GM12878 (cell line): ENCODE measurements at regions not wholly inside any gene's neighbourhood (a gene's known extent, or its start where the extent isn't known, plus 50 kb on each side); places are given as distances from the start of the nearest gene placed in this dataset.

ENCODE experiments used
- EP300 ChIP-seq, 2 experiments: fragments of 150-350 bp in 1 of 2; IDR thresholded peaks; 2 replicates each; pipeline ENCODE4 v1.6.1; 2011 to 2012; ENCODE audit warnings: low read depth in 2 of 2, low read length in 2 of 2, borderline replicate concordance in 1 of 2, improper control_type of control experiment in 1 of 2, inconsistent platforms in 1 of 2; ENCODE audit not compliant: control insufficient read depth in 1 of 2
- FOS ChIP-seq: IDR thresholded peaks from 3 replicates; pipeline ENCODE4 v1.6.1; 2011; ENCODE audit warnings: borderline replicate concordance; ENCODE audit not compliant: insufficient read length; ENCODE audit errors: extremely low read depth
- FOXM1 ChIP-seq: IDR thresholded peaks from 2 replicates; pipeline ENCODE4 v1.6.1; 2012; ENCODE audit warnings: low read depth, mild to moderate bottlenecking, inconsistent platforms, low read length, moderate library complexity
- MEF2B ChIP-seq: fragments of 450-650 bp; IDR thresholded peaks from 2 replicates; pipeline ENCODE4 v1.6.1; 2018; ENCODE audit warnings: mild to moderate bottlenecking, moderate library complexity; ENCODE audit not compliant: partially characterized antibody, poor library complexity, severe bottlenecking
- POLR2A ChIP-seq: IDR thresholded peaks from 2 replicates; pipeline ENCODE4 v1.6.1; 2011; ENCODE audit warnings: low read depth, mild to moderate bottlenecking, low read length
- RAD21 ChIP-seq: IDR thresholded peaks from 2 replicates; pipeline ENCODE4 v1.6.1; 2011; ENCODE audit warnings: mild to moderate bottlenecking, low read depth, low read length, moderate library complexity; ENCODE audit not compliant: insufficient read depth
- TBL1XR1 ChIP-seq: IDR thresholded peaks from 2 replicates; pipeline ENCODE4 v1.6.1; 2012; ENCODE audit warnings: low read depth, low read length, improper control_type of control experiment
- ZNF384 ChIP-seq: IDR thresholded peaks from 2 replicates; pipeline ENCODE4 v1.6.1; 2012; ENCODE audit warnings: low read depth, mild to moderate bottlenecking, low read length, improper control_type of control experiment, borderline replicate concordance
- TF ChIP-seq, protein P1 (sequence below): IDR thresholded peaks from 2 replicates; pipeline ENCODE4 v1.6.1; 2012; ENCODE audit warnings: low read depth, low read length, improper control_type of control experiment
- TF ChIP-seq, protein P2 (sequence below), 3 experiments: IDR thresholded peaks in 2 of 3; conservative IDR thresholded peaks in 1 of 3; 2 replicates each; pipeline ENCODE4 v1.5.1; 2011; ENCODE audit warnings: low read depth in 3 of 3, low read length in 3 of 3, mild to moderate bottlenecking in 3 of 3, control low read depth in 2 of 3, moderate library complexity in 2 of 3, inconsistent platforms in 1 of 3, mixed read lengths in 1 of 3; ENCODE audit not compliant: control insufficient read depth in 2 of 3, insufficient read depth in 1 of 3; ENCODE audit errors: extremely low read depth in 1 of 3

DNA sequence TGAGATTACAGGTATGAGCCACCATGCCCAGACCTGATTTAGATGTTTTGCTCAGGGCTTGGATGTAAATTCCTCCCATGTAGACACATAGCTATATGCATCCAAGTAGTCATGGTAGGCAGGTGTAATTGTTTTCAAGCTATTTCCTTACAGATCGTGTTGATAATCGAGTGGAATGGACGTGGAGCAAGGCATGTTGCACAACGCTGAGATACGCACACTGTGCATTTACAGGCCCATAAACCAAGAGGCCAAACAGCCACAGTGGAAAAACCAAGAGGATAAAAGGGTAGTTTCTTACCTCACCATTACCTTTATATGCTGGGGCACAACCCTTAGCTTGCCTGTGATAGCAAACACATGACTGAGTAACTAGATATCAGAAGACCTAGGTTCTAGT lies 51.0 kb upstream of the ADGRF1 start:
- TF ChIP-seq, protein P1, sequence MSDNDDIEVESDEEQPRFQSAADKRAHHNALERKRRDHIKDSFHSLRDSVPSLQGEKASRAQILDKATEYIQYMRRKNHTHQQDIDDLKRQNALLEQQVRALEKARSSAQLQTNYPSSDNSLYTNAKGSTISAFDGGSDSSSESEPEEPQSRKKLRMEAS, result no peak
- TF ChIP-seq FOXM1 (no peak), FOS (no peak), MEF2B (no peak), TBL1XR1 (no peak), RAD21 (no peak), POLR2A (no peak), ZNF384 (no peak), EP300 (IDR thresholded peaks at IDR 0.05; ENCODE audit: borderline replicate concordance in 1 of 2, control insufficient read depth in 1 of 2, low read depth in 2 of 2, low read length in 2 of 2) (no peak)
- TF ChIP-seq, protein P2, sequence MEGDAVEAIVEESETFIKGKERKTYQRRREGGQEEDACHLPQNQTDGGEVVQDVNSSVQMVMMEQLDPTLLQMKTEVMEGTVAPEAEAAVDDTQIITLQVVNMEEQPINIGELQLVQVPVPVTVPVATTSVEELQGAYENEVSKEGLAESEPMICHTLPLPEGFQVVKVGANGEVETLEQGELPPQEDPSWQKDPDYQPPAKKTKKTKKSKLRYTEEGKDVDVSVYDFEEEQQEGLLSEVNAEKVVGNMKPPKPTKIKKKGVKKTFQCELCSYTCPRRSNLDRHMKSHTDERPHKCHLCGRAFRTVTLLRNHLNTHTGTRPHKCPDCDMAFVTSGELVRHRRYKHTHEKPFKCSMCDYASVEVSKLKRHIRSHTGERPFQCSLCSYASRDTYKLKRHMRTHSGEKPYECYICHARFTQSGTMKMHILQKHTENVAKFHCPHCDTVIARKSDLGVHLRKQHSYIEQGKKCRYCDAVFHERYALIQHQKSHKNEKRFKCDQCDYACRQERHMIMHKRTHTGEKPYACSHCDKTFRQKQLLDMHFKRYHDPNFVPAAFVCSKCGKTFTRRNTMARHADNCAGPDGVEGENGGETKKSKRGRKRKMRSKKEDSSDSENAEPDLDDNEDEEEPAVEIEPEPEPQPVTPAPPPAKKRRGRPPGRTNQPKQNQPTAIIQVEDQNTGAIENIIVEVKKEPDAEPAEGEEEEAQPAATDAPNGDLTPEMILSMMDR (IDR thresholded peaks at IDR 0.05 in 2 of 3, conservative IDR thresholded peaks at IDR 0.05 in 1 of 3; ENCODE audit: control insufficient read depth in 2 of 3, extremely low read depth in 1 of 3, insufficient read depth in 1 of 3, low read depth in 3 of 3, low read length in 3 of 3), result no peak
